ENCODE measurements at regions not wholly inside any gene's neighbourhood (a gene's known extent, or its start where the extent isn't known, plus 50 kb on each side); places are given as distances from the start of the nearest gene placed in this dataset.

DNA sequence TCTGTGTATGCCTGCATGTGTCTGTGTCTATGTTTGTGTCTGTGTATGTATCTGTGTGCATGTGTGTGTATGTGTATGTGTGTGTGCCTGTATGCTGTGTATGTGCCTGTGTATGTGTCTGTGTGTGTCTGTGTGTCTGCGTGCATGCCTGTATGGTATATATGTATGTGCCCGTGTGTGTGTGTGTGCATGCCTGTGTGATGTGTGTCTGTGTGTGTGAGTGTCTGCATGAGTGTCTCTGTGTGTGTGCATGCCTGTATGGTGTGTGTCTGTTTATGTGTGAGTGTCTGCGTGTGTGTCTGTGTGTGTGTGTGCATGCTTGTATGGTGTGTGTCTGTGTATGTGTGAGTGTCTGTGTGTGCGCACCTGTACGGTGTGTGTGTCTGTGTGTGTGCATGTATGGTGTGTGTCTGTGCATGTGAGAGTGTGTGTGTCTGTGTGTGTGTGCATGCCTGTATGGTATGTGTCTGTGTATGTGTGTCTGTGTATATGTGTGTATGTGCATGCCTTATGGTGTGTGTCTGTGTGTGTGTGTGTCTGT is 137.1 kb upstream of the IRX2 start:
- POLR2A ChIA-PET (ENCODE audit: unreplicated experiment), result no interaction called here
- intact Hi-C loops (cut with micrococcal nuclease), result no loop called here

DNA sequence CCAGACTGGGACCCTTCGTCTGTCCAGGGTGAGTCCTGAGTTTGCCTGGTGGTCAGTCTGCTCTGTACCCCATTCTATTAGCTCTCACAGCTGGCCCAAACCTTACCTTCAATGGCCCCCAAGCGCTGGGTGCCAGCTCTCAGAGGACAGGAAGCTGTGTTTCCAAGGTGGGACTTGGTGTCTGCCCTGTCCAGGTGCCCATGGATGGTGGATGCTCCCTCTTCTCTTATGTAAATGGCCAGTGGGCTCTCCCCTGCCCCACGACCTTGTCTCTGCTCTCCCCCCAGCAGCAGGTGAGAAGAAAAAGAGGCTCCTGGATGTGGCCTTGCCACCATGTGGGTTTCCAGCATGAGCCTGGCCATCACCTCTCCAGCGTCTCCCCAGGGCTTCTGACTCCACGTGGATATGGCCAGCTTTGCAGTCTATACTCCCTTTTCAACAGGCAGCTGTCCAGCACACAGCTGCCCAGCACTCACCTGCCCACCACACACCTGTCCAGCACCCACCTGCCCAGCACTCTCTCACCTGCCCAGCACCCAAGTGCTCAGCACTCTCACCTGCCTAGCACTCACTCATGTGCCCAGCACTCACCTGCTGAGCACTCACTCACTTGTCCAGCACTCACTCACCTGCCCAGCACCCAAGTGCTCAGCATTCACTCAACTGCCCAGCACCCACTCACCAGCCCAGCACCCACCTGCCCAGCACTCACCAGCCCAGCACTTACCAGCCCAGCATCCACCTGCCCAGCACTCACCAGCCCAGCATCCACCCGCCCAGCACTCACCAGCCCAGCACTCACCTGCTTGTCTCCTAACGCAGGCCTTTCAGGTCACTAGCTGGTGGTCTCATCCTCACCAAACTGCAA is 136.2 kb upstream of the IRX2 start:
- H4K20me1 ChIP-seq (ENCODE audit: low read length), result no peaks in the 10 kb centered on the region
- H3K4me2 ChIP-seq (ENCODE audit: low read length), result no peak overlapping the region
- DNase-seq (no peak), ATAC-seq (no peak)
- no peaks in the 10 kb centered on the region for H3K4me1 ChIP-seq (ENCODE audit: insufficient read depth, low read length)
- POLR2A ChIA-PET (ENCODE audit: unreplicated experiment), result no interaction called here
- CTCF ChIA-PET, result no interaction called here
- H3K79me2 ChIP-seq (ENCODE audit: low read length), result no peaks in the 10 kb centered on the region
- no peaks in the 10 kb centered on the region for H3K9me2 ChIP-seq (replicated peaks; ENCODE audit: low read length)
- TF ChIP-seq, protein P1, sequence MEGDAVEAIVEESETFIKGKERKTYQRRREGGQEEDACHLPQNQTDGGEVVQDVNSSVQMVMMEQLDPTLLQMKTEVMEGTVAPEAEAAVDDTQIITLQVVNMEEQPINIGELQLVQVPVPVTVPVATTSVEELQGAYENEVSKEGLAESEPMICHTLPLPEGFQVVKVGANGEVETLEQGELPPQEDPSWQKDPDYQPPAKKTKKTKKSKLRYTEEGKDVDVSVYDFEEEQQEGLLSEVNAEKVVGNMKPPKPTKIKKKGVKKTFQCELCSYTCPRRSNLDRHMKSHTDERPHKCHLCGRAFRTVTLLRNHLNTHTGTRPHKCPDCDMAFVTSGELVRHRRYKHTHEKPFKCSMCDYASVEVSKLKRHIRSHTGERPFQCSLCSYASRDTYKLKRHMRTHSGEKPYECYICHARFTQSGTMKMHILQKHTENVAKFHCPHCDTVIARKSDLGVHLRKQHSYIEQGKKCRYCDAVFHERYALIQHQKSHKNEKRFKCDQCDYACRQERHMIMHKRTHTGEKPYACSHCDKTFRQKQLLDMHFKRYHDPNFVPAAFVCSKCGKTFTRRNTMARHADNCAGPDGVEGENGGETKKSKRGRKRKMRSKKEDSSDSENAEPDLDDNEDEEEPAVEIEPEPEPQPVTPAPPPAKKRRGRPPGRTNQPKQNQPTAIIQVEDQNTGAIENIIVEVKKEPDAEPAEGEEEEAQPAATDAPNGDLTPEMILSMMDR (conservative IDR thresholded peaks at IDR 0.05; ENCODE audit: low read depth, low read length), result no peak
- no peak for TF ChIP-seq EZH2 (IDR thresholded peaks at IDR 0.05; ENCODE audit: low read length, unreplicated experiment)
- no peak for TF ChIP-seq EZH2phosphoT487 (IDR thresholded peaks at IDR 0.05; ENCODE audit: borderline replicate concordance, low read length)
- no peak overlapping the region for H3K9ac ChIP-seq (ENCODE audit: low read length)
- H3K27me3 ChIP-seq (ENCODE audit: low read length), result peaks cover 14% of the 10 kb centered on the region; the same call in 1 of the 2 replicates
- intact Hi-C loops (cut with micrococcal nuclease), result no loop called here
- no peak overlapping the region for H3K4me3 ChIP-seq (ENCODE audit: low read length)
- no peaks in the 10 kb centered on the region for H3F3A ChIP-seq (ENCODE audit: low read length, unreplicated experiment)
- no peak overlapping the region for H3K27ac ChIP-seq (ENCODE audit: low read length)
- H2AFZ ChIP-seq (ENCODE audit: low read length), result no peak overlapping the region
- BruUV-seq (replicated peaks), result no TSS peak
- no peaks in the 10 kb centered on the region for H3K36me3 ChIP-seq (ENCODE audit: low read depth, low read length)
- H3K9me3 ChIP-seq (ENCODE audit: low read length), result no peaks in the 10 kb centered on the region

More for the DNA sequence above, 137.1 kb upstream of the IRX2 start:
- Histone ChIP-seq H3K4me1 (ENCODE audit: insufficient read depth, low read length) (no peaks in the 10 kb centered on the region), H3K27ac (ENCODE audit: low read length) (no peak overlapping the region), H3K9ac (ENCODE audit: low read length) (no peak overlapping the region), H3K4me3 (ENCODE audit: low read length) (no peak overlapping the region), H3K79me2 (ENCODE audit: low read length) (no peaks in the 10 kb centered on the region), H4K20me1 (ENCODE audit: low read length) (no peaks in the 10 kb centered on the region), H3K27me3 (ENCODE audit: low read length) (peaks cover 14% of the 10 kb centered on the region; the same call in 1 of the 2 replicates), H3K4me2 (ENCODE audit: low read length) (no peak overlapping the region), H3K36me3 (ENCODE audit: low read depth, low read length) (no peaks in the 10 kb centered on the region), H2AFZ (ENCODE audit: low read length) (no peak overlapping the region), H3K9me3 (ENCODE audit: low read length) (no peaks in the 10 kb centered on the region), H3F3A (ENCODE audit: low read length, unreplicated experiment) (no peaks in the 10 kb centered on the region), H3K9me2 (replicated peaks; ENCODE audit: low read length) (no peaks in the 10 kb centered on the region)
- CTCF ChIA-PET, result no interaction called here
- DNase-seq (no peak), ATAC-seq (no peak)
- TF ChIP-seq, protein P1 (conservative IDR thresholded peaks at IDR 0.05; ENCODE audit: low read depth, low read length), result no peak
- TF ChIP-seq EZH2phosphoT487 (IDR thresholded peaks at IDR 0.05; ENCODE audit: borderline replicate concordance, low read length), result no peak
- no peak for TF ChIP-seq EZH2 (IDR thresholded peaks at IDR 0.05; ENCODE audit: low read length, unreplicated experiment)
- no TSS peak for BruUV-seq (replicated peaks)

DNA sequence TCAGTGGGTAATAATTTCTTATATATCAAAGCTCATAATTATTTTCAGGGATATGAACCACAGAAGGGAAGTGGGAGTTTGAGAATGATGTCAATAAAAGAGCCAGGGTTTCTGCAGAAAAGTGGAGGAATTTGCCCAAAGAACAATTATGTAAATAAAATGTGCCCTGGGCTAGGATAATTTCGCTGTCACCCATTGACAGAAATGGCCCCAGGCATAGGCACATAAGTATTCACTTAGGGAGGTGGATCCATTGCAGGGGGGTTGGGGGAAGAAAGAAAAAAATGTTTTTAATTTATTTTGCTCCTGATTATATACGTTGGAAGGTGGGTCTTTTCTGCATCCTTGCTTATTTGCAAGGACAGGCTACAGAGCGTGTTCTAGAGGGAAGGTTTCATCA is 135.1 kb upstream of the IRX2 start:
- intact Hi-C loops (cut with micrococcal nuclease), result no loop called here
- Histone ChIP-seq H2AFZ (ENCODE audit: low read length) (no peak overlapping the region), H3K79me2 (ENCODE audit: low read length) (no peaks in the 10 kb centered on the region), H3K4me3 (ENCODE audit: low read length) (no peak overlapping the region), H3K9ac (ENCODE audit: low read length) (no peak overlapping the region), H4K20me1 (ENCODE audit: low read length) (no peaks in the 10 kb centered on the region), H3F3A (ENCODE audit: low read length, unreplicated experiment) (no peaks in the 10 kb centered on the region), H3K9me2 (replicated peaks; ENCODE audit: low read length) (no peaks in the 10 kb centered on the region), H3K4me1 (ENCODE audit: insufficient read depth, low read length) (no peaks in the 10 kb centered on the region), H3K27me3 (ENCODE audit: low read length) (peaks cover 14% of the 10 kb centered on the region; the same call in 1 of the 2 replicates), H3K27ac (ENCODE audit: low read length) (no peak overlapping the region), H3K36me3 (ENCODE audit: low read depth, low read length) (no peaks in the 10 kb centered on the region), H3K9me3 (ENCODE audit: low read length) (peaks cover 8% of the 10 kb centered on the region; the same call in 1 of the 2 replicates), H3K4me2 (ENCODE audit: low read length) (no peak overlapping the region)
- ChIA-PET CTCF (no interaction called here), POLR2A (ENCODE audit: unreplicated experiment) (no interaction called here)
- TF ChIP-seq, protein P1 (conservative IDR thresholded peaks at IDR 0.05; ENCODE audit: low read depth, low read length), result no peak
- TF ChIP-seq EZH2phosphoT487 (IDR thresholded peaks at IDR 0.05; ENCODE audit: borderline replicate concordance, low read length) (no peak), EZH2 (IDR thresholded peaks at IDR 0.05; ENCODE audit: low read length, unreplicated experiment) (no peak)
- no peak for DNase-seq
- ATAC-seq, result no peak
- BruUV-seq (replicated peaks), result no TSS peak
